Posterior vena cava (tissue), 2 donors: ENCODE measurements at regions not wholly inside any gene's neighbourhood (a gene's known extent, or its start where the extent isn't known, plus 50 kb on each side); places are given as distances from the start of the nearest gene placed in this dataset.

Experiments used
- DNase-seq: peaks from one replicate; pipeline ENCODE4 v3.0.0-alpha.2; 2020; ENCODE audit warnings: low spot score
- intact Hi-C, 2 donors: fragments of 100-400 bp; cut with DNase I; formaldehyde crosslinking; loops; one replicate each; pipeline versions ENCODE4 v1.14.1 to v1.14.2; 2022 to 2023
- donor health status: DM: yes; HTN: yes; CAD: no.
- donor health status: DM: yes; HTN: yes; CAD: no.

- intact Hi-C loops = loop anchor here in 1 of 2 donors (10.0 kb wide), 1 partner anchor 230 kb away; no protein-coding TSS in a partner anchor
- no peak for DNase-seq
Measured at GRCh38 chr9:38154501-38155421, 85.7 kb upstream of the SHB start.

- intact Hi-C loops = loop anchor here in 1 of 2 donors (10.0 kb wide), 1 partner anchor 229 kb away; no protein-coding TSS in a partner anchor
- DNase-seq = peak; percentile 44
Measured at GRCh38 chr9:38153910-38154291, 84.9 kb upstream of the SHB start.

- DNase-seq = peak; percentile 10
- intact Hi-C loops = loop anchor here in 1 of 2 donors (10.0 kb wide), 1 partner anchor 229 kb away; no protein-coding TSS in a partner anchor
Measured at GRCh38 chr9:38153152-38153909, 84.3 kb upstream of the SHB start.

GRCh38 chr9:38149647-38150046, 80.6 kb upstream of the SHB start:
- intact Hi-C loops = loop anchor here (10.0 kb wide), 2 partner anchors 65 to 225 kb away; no protein-coding TSS in a partner anchor
- DNase-seq = peak; percentile 43

- intact Hi-C loops = loop anchor here in 1 of 2 donors (10.0 kb wide), 2 partner anchors 62 to 222 kb away; no protein-coding TSS in a partner anchor
- peak; percentile 75 for DNase-seq
Measured at GRCh38 chr9:38146844-38147243, 77.8 kb upstream of the SHB start.

GRCh38 chr9:38145526-38146053, 76.6 kb upstream of the SHB start:
- intact Hi-C loops = loop anchor here in 1 of 2 donors (10.0 kb wide), 2 partner anchors 61 to 221 kb away; no protein-coding TSS in a partner anchor
- DNase-seq = no peak

GRCh38 chr9:38144421-38144820, 75.4 kb upstream of the SHB start:
- intact Hi-C loops = loop anchor here in 1 of 2 donors (10.0 kb wide), 2 partner anchors 60 to 220 kb away; no protein-coding TSS in a partner anchor
- DNase-seq = peak; percentile 9

GRCh38 chr9:38141746-38142591, 72.9 kb upstream of the SHB start:
- intact Hi-C loops = loop anchor here in 1 of 2 donors (10.0 kb wide), 2 partner anchors 57 to 217 kb away; no protein-coding TSS in a partner anchor

GRCh38 chr9:38138276-38138675, 69.2 kb upstream of the SHB start:
- peak; percentile 15 for DNase-seq
- intact Hi-C loops = no loop called here

More at GRCh38 chr9:38141746-38142591, 72.9 kb upstream of the SHB start:
- peak; percentile 22 for DNase-seq

- intact Hi-C loops = no loop called here
- DNase-seq = peak; percentile 18
Measured at GRCh38 chr9:38137342-38137741, 68.3 kb upstream of the SHB start.

GRCh38 chr9:38136386-38136785, 67.4 kb upstream of the SHB start:
- intact Hi-C loops = no loop called here
- no peak for DNase-seq

- intact Hi-C loops = no loop called here
- DNase-seq = peak; percentile 30
Measured at GRCh38 chr9:38134611-38135237, 65.7 kb upstream of the SHB start.

GRCh38 chr9:38133595-38133994, 64.6 kb upstream of the SHB start:
- no peak for DNase-seq
- intact Hi-C loops = no loop called here

- intact Hi-C loops = no loop called here
- peak; percentile 50 for DNase-seq
Measured at GRCh38 chr9:38132956-38133355, 63.9 kb upstream of the SHB start.

GRCh38 chr9:38131729-38132128, 62.7 kb upstream of the SHB start:
- intact Hi-C loops = no loop called here
- peak; percentile 47 for DNase-seq

GRCh38 chr9:38130724-38131123, 61.7 kb upstream of the SHB start:
- intact Hi-C loops = no loop called here

GRCh38 chr9:38129366-38129765, 60.3 kb upstream of the SHB start:
- intact Hi-C loops = loop anchor here in 1 of 2 donors (10.0 kb wide), 1 partner anchor 65 kb away; no protein-coding TSS in a partner anchor
- DNase-seq = peak; percentile 42

More at GRCh38 chr9:38130724-38131123, 61.7 kb upstream of the SHB start:
- peak; percentile 58 for DNase-seq

- DNase-seq = peak; percentile 43
- intact Hi-C loops = loop anchor here in 1 of 2 donors (10.0 kb wide), 1 partner anchor 66 kb away; no protein-coding TSS in a partner anchor
Measured at GRCh38 chr9:38128752-38129270, 59.8 kb upstream of the SHB start.
